Uterus (tissue), 3 donors: ENCODE measurements at regions not wholly inside any gene's neighbourhood (a gene's known extent, or its start where the extent isn't known, plus 50 kb on each side); places are given as distances from the start of the nearest gene placed in this dataset.

Source experiments
- DNase-seq, 2 donors: peaks; one replicate each; pipeline ENCODE4 v3.0.0-alpha.2; 2019 to 2020
- H3K27ac ChIP-seq, 2 donors: fragments of 200-600 bp; sonication (generic); 1 replicate in 1 of 2; 2 replicates in 1 of 2; pipeline ENCODE4 v1.5.1; 2016 to 2018
- H3K27me3 ChIP-seq, 2 donors: fragments of 200-600 bp; sonication (generic); one replicate each; pipeline ENCODE4 v1.5.1; 2018 to 2019; ENCODE audit warnings: control low read depth in 1 of 2
- H3K36me3 ChIP-seq, 2 donors: fragments of 200-600 bp; sonication (generic); one replicate each; pipeline ENCODE4 v1.5.1; 2019; ENCODE audit warnings: control low read depth in 1 of 2
- H3K4me1 ChIP-seq, 2 donors: fragments of 200-600 bp; sonication (generic); one replicate each; pipeline ENCODE4 v1.5.1; 2018 to 2019; ENCODE audit warnings: control low read depth in 1 of 2
- H3K4me3 ChIP-seq, 2 donors: fragments of 200-600 bp; sonication (generic); 1 replicate in 1 of 2; 2 replicates in 1 of 2; pipeline ENCODE4 v1.5.1; 2018 to 2019; ENCODE audit warnings: mild to moderate bottlenecking in 1 of 2
- H3K9me3 ChIP-seq, 2 donors: fragments of 200-600 bp; sonication (generic); one replicate each; pipeline ENCODE4 v1.5.1; 2019; ENCODE audit warnings: control low read depth in 1 of 2
- CTCF ChIP-seq, 4 experiments: fragments of 200-600 bp in 2 of 4; fragments of 450-650 bp in 2 of 4; sonication (generic) in 2 of 4; IDR thresholded peaks; one replicate each; pipeline ENCODE4 v1.5.1; 2016 to 2019; ENCODE audit warnings: antibody characterized with exemption in 4 of 4, mild to moderate bottlenecking in 2 of 4, moderate library complexity in 1 of 4
- POLR2A ChIP-seq, 2 donors: fragments of 450-650 bp; IDR thresholded peaks; one replicate each; pipeline ENCODE4 v1.6.1; 2016; ENCODE audit warnings: antibody characterized with exemption in 2 of 2, mild to moderate bottlenecking in 1 of 2, moderate library complexity in 1 of 2
- intact Hi-C: fragments of 100-400 bp; cut with DNase I; formaldehyde crosslinking; loops from one replicate; pipeline ENCODE4 v1.15.1; 2023; ENCODE audit warnings: low total_unique reads
- donor health status: DM: yes; HTN: yes; CAD: no.

GRCh38 chr14:97444248-97444647 lies 647.1 kb downstream of the VRK1 start:
- TF ChIP-seq POLR2A (IDR thresholded peaks at IDR 0.05), result no peak
- DNase-seq, result no peak
- Histone ChIP-seq H3K27ac (no peak overlapping the region), H3K9me3 (no peaks in the 10 kb centered on the region), H3K4me3 (no peak overlapping the region), H3K4me1 (no peaks in the 10 kb centered on the region), H3K27me3 (no peaks in the 10 kb centered on the region), H3K36me3 (no peaks in the 10 kb centered on the region)
- intact Hi-C loops, result no loop called here

- Histone ChIP-seq H3K9me3 (no peaks in the 10 kb centered on the region), H3K36me3 (no peaks in the 10 kb centered on the region), H3K27ac (no peak overlapping the region), H3K27me3 (no peaks in the 10 kb centered on the region), H3K4me3 (no peak overlapping the region), H3K4me1 (no peaks in the 10 kb centered on the region)
- TF ChIP-seq CTCF (IDR thresholded peaks at IDR 0.05) (no peak), POLR2A (IDR thresholded peaks at IDR 0.05) (no peak)
- no peak for DNase-seq
- intact Hi-C loops, result no loop called here
Measured at GRCh38 chr14:97445367-97445766, 648.2 kb downstream of the VRK1 start.

GRCh38 chr14:97446087-97446486 lies 648.9 kb downstream of the VRK1 start:
- DNase-seq, result no peak
- H3K36me3 ChIP-seq, result no peaks in the 10 kb centered on the region
- intact Hi-C loops, result no loop called here
- H3K9me3 ChIP-seq, result no peaks in the 10 kb centered on the region
- no peaks in the 10 kb centered on the region for H3K27me3 ChIP-seq
- TF ChIP-seq CTCF (IDR thresholded peaks at IDR 0.05) (no peak), POLR2A (IDR thresholded peaks at IDR 0.05) (no peak)
- no peak overlapping the region for H3K27ac ChIP-seq
- H3K4me3 ChIP-seq, result no peak overlapping the region
- no peaks in the 10 kb centered on the region for H3K4me1 ChIP-seq

GRCh38 chr14:97452314-97452713 lies 655.1 kb downstream of the VRK1 start:
- DNase-seq, result no peak

GRCh38 chr14:97453991-97454390 lies 656.8 kb downstream of the VRK1 start:
- Histone ChIP-seq H3K4me1 (no peaks in the 10 kb centered on the region), H3K4me3 (no peak overlapping the region), H3K27ac (no peak overlapping the region), H3K36me3 (no peaks in the 10 kb centered on the region), H3K27me3 (no peaks in the 10 kb centered on the region), H3K9me3 (no peaks in the 10 kb centered on the region)
- TF ChIP-seq POLR2A (IDR thresholded peaks at IDR 0.05), result no peak
- no peak for TF ChIP-seq CTCF (IDR thresholded peaks at IDR 0.05)
- intact Hi-C loops, result no loop called here
- DNase-seq, result no peak

More at GRCh38 chr14:97452314-97452713, 655.1 kb downstream of the VRK1 start:
- intact Hi-C loops, result no loop called here
- Histone ChIP-seq H3K4me1 (no peaks in the 10 kb centered on the region), H3K4me3 (no peak overlapping the region), H3K36me3 (no peaks in the 10 kb centered on the region), H3K27me3 (no peaks in the 10 kb centered on the region), H3K27ac (no peak overlapping the region), H3K9me3 (no peaks in the 10 kb centered on the region)
- TF ChIP-seq CTCF (IDR thresholded peaks at IDR 0.05), result no peak
- TF ChIP-seq POLR2A (IDR thresholded peaks at IDR 0.05), result no peak

GRCh38 chr14:97456462-97456861 lies 659.3 kb downstream of the VRK1 start:
- Histone ChIP-seq H3K27me3 (no peaks in the 10 kb centered on the region), H3K27ac (no peak overlapping the region), H3K4me3 (no peak overlapping the region), H3K36me3 (no peaks in the 10 kb centered on the region), H3K9me3 (no peaks in the 10 kb centered on the region), H3K4me1 (no peaks in the 10 kb centered on the region)
- TF ChIP-seq POLR2A (IDR thresholded peaks at IDR 0.05) (no peak), CTCF (IDR thresholded peaks at IDR 0.05) (no peak)
- DNase-seq, result no peak
- intact Hi-C loops, result no loop called here
